ENCODE measurements at regions not wholly inside any gene's neighbourhood (a gene's known extent, or its start where the extent isn't known, plus 50 kb on each side); places are given as distances from the start of the nearest gene placed in this dataset.
A peak's percentile ranks its signal among the peaks of the same experiment; 100 is the strongest.
"Not testable (repeated sequence)": the region's sequence is repeated elsewhere in the genome, so short reads cannot be mapped to it uniquely, and the experiment has no call there.

DNA sequence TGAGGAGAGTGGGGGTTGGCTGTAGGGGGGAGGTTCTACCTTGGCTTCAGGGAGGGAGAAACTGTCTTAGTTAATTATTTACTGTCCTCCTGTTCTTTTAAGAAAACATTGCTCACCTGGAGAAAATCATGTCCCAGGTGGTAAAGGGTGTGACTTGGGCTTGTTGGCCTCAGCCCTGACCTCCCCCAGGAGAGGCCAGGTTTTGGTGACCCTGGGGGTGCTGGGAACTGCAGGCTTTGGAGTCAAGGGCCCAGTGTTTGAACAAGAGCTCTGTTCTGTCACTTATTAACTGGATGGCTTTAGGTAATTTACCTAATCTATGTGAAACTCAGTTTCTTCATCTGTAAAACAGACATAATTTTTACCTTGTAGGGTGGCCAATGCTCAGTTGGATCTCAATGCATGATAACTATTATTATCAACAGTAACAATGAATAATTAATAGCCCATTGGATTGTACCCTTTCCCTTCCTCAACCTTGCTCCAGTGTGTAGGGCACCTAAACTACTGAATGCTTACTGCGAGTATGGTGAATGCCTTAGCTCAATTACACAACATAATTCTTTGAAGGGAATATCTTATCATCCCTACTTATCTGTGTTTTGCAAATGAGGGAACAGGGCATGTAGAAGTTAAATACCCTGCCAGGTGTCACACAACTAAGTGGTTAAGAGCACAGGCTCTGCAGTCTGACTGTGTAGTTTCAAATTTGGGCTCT is 959.4 kb upstream of the DEFB115 start:
- DNase-seq = not testable (repeated sequence)

DNA sequence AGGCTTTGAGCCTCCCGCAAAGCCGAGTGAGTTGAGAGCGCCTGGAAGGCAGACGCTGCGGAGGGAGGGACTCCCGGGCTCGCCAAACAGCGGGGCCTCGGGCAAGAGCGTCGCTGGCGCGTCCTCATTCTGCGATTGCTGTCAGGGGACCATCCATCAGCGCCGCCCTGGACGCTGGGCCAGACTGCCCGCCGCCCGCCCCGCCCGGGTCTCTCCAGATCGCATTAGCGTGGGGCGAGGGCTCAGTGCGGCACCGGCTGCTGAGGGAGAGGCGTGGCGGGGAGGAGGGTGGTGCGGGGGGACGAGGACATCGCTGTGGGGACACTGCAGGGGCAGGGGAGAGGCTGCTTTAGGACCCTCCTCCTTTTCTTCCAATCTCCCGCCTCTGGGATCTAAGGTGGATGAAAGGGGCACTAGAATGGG is 957.2 kb upstream of the DEFB115 start:
- not testable (repeated sequence) for DNase-seq

DNA sequence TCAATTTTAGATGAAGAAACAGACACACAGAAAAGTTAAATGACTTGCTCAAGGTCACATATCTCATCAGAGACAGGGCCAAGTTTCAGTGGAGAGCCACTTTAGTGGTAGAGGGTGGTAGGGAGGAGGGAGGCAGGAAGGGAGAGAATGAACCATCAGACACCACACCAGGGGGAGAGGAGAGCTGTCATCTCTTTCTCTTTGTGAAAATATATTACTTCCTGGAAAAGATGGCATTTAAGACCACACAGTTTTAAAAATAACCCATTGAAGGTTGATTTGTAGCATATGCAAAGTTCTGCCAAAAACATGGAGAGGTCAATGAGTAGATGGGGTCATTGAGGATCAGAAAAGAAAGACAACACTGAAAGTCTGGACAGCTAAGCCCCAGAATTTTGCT is 954.7 kb upstream of the DEFB115 start:
- DNase-seq = not testable (repeated sequence)

DNA sequence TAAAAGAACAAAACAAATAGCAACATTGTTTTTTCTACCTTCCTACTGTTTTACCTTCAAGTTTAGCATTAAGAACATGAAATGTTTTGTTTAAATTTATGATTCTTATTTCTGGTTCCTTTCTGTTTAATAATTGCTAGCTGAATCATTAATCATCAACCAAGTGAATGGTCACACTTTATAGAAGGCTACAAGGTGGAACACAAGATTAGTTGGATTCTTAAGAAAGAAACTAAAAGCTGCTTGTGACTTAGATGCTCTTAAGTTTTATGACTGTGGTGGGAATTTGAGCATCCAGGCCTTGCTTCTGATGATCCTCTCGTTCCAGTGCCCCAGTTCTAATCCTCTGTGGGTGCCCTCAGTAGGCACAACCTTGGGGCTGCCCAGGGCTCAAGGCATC is 947.5 kb upstream of the DEFB115 start:
- DNase-seq = not testable (repeated sequence)

DNA sequence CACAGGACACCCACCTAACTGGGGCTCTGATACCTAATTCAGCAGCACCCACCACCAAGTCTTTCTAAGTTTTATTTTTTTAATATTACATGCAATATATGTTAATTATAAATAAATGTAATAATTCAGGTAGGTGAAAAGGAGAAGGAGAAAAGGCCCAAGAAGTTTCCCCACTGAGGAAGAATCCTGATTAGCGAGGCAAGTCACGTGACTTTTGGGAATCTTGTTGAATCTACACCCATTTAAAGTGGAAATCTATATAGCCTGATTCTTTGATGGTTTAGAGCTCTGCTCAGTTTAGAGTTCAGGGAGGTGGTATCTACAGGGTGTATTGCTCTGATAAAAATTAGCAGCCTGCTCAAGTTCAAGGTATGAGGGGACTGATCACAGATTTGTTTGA is 947.1 kb upstream of the DEFB115 start:
- not testable (repeated sequence) for DNase-seq

DNA sequence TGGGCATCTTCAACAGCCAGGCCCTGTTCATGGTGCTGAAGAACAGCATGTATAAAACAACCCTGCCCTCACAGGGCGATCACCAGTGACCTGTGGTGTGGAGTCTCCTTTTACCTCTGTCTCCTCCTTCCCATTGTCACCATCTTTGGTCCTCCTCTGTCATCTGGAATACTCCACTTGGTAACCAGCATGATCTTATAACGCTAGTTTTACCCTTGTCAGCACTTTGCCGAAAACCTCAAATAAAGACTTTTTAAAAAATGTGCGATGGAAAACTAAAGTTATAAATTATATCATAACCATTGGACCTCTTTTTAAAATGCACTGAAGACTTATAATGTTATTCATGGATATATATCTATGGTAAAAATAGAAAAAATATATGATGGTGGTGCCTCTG is 945.2 kb upstream of the DEFB115 start:
- not testable (repeated sequence) for DNase-seq

DNA sequence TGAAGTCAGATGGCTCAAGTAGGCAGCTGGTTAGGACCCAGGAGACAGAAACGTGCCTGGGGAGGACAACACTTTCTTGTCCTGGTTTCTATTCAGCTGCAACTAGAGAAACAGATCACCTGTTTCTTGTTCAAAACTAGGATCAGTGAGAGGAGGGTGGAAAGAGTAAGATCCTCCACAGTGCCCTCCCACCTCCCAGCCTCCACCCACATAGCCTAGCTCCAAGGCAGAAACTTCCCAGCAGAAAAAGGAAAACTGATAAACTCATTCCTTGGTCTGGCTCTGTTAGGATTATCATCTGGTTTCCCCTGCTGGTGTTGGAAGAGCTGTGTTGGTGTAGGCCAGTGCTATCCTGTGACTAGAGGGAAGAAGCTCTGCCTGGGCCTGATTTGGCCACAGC is 943.8 kb upstream of the DEFB115 start:
- DNase-seq = not testable (repeated sequence)

DNA sequence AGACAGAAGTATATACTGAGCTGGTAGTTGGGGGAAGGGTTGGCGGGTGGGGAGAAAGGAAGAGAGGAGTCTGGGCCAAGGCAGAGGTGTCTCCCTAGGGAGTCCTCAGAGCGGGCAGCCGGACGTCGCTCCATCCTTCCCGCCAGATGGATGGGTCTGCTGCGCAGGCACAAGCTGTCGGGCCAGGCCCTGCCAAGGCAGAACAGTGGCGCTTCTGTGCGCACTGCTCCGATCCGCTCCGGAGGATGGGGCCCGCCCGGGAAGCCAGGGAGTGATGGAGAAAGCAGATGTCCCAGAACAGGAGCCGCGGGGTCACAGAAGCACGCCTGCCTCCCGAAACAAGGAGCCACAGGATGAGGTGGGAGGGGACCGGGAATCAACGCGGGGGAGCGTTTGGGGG is 941.4 kb upstream of the DEFB115 start:
- not testable (repeated sequence) for DNase-seq

DNA sequence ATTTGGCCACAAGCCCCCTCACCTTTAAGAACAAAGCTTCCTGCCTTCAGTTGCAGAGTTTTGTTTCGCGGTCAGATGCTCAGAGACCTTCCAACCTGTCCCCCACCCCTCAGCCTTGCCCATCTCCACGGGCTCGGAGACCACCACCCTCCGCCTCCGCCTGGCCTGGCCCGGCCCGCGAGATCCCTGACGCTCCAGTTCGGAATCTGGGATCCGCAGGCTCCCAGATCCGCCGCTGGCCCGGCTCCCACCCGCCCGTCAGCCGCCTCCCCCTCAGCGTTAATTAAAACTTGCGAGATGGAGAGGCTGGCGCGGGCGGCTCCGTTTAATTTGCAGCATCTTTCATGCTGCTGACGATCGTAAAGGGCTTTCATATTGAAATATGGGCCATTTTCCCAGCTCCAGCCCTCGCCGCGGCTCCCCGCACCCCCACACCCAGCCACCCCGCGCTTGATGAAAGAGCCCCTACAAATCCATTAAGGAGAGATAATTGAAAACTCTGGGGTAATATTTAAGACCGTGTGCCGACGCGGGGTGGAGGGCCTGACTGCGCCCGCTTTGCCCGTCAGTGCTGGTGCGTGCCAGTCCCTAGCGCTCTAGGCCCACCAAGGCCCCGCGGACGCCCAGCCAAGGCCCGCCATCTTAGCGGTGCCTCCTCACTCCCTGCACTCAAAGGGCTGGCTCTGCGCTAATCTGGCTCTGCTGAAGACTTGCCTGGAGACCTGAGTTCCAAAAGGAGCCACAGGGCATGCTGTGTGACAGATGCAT is 940.7 kb upstream of the DEFB115 start:
- not testable (repeated sequence) for DNase-seq

DNA sequence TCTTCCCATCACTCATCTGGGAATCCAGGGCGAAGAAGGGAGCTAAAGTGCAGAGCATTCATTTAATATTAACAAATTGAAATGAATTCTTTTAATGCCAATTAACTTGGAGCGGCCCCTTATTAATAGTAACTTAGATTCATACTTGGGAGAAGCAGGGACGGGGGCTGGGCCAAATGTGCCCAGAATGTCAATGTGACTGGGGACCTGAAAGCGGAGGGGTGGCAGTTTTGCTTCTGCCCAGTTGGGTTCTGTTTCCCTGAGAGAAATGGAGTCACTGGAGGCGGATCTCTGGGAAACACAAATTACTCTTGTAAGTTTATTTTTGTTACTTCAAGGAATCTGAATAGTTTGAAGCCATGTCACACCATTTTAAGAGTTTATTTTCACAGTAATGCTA is 923.7 kb upstream of the DEFB115 start:
- not testable (repeated sequence) for DNase-seq

DNA sequence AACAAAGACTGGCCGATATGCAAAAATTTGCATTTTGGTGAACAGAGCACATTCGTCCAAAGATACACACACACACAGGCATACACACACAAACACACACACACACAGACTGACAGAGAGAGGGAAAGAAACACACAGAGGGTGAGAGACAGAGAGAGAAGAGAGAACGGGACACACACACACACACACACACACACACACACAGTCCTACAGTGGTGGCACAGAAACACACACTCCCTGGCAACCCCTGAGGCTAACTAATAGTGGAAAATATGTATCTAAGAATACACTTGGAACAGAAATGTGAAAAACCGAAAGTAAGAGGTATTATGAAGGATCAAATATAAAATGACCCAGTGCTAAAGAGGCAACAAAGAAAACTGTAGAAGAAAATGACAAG is 919.9 kb upstream of the DEFB115 start:
- DNase-seq = not testable (repeated sequence)

DNA sequence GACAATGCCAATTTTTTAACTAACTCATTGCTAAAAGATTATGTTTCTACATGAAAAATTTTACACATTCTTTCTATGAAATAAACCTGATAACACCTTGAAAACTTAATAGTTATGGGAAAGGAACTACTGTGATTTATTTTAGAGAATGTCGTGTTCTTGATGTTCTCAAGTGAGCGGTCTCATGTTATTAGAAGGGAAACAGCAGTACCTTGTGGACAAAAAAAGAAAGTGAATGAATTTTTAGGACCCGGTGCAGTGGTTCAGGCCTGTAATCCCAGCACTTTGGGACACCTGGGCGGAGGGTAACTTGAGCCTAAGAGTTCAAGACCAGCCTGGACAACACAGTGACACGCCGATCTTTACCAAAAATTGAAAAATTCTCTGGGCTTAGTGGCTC is 908.5 kb upstream of the DEFB115 start:
- not testable (repeated sequence) for DNase-seq

DNA sequence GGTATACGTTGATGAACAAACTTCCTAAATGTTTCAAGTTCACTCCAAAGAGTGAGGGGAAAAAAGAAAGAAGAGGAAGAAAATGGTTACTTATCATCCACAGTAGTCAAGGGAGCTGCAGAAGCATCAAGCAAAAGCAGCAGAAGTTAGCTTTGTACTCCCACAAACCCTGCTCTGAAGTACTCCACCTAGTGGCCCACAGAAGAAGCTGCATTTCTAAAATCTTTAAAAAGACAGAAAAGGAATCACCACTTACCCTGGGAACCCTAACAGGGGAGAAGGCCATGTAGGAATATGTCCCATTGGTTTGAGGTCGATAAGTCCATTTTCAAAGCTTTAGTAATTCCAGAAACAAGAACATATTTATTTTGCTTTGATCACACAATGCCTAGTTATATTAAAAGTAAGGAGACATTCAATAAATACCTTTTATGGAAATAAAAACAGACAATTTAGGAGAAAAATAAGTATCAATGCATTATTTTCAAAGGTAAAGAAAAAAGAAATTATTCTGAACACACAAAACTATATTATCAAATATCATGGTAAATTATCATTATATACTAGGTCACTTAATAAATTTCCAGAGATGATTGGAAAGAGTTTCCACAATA is 900.5 kb upstream of the DEFB115 start:
- DNase-seq = not testable (repeated sequence)

DNA sequence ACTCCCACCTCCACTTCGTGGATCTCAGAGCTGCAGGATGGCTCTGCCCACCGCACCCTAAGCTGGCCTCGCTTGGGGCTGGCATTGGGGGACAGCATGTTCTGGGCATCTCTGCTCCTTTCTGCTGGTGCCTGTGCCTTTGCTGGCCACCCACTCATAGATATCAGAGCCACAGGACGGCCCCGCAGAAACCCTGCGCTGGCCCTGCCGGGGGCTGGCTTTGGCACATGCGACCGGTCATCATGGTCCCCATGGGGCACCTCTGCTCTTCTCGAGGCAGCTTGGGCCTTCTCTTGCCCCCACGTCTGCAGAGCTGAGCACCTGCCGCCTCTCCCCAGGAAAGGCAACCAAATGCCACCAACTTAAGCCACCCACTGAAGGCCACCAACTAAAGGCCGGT is 895.7 kb upstream of the DEFB115 start:
- DNase-seq = not testable (repeated sequence)

DNA sequence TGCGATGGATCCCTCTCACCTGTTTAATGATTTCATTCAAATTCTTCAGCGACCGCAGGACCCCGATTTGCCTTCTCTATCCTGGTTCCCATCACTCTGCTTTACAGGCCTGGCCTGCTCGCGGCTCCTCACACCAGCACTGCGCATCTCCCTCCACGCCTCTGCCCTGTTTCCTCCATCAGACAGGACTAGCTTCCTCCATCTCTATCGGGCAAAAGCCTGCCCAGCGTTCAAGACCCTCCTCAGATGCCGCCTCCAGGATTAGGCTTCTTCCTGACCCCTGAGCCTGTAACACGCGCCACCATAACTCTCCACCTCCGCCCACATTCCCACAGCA is 881.1 kb upstream of the DEFB115 start:
- not testable (repeated sequence) for DNase-seq

DNA sequence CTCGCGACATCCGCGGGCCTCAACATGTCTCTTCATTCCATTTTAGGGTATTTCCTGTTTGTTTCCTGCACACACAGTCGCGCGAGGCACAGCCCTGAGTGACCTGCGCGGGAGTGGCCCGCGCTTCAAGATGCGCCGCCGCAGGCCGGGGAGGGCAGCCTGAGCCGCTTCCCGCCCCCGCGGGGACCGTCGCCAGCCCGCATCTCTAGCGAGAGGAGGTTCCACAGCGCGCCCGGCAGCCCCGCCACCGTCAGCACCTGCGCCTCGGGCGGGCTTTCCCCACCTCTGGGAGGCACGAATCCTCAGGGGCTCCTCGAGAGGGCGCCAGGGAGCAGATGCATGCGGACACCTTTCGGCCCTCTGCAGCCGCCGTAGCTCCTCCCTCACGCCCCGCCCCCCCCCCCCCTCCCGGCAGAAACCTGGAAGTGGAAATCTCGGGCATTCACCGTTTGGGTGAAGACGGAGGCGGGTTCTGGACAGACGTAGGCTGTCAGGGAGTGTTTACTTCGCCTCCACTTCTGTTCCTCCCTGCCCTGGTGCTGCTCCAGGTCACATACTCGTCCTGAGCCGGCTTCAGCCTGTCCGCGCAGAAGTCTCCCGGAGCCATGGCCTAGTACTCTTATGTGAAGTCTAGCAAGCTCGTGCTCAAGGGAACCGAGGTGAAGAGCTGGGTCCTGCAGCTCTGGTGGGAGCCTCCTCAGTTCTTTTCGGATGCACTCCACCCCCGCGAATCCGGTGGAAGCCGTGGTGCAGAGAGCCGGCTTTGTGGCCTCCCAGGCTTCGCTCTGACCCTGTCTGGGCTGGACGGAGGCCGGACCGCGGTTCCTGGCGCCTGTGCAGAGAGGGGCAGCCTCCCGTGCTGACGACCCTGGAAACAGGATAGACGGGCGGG is 880.5 kb upstream of the DEFB115 start:
- DNase-seq = peak; percentile 82 to 89 (median 89)

DNA sequence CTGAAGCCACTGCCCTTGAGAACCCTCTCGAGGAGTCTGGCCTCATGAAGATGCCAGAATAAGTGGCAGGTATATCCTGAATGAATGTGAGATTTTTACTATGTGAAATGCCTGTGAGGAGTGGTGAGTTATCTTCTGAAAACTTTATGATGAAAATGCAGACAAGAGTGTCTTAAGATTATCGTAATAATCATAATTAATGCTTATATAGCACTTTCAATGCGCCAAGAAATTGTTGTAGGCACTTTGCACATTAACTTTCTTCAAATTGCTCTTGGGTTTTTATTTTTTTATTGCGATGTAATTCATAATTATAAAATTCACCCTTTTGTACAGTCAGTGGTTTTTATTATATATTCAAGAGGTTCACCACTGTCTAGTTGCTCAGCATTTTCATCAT is 879.1 kb upstream of the DEFB115 start:
- not testable (repeated sequence) for DNase-seq

DNA sequence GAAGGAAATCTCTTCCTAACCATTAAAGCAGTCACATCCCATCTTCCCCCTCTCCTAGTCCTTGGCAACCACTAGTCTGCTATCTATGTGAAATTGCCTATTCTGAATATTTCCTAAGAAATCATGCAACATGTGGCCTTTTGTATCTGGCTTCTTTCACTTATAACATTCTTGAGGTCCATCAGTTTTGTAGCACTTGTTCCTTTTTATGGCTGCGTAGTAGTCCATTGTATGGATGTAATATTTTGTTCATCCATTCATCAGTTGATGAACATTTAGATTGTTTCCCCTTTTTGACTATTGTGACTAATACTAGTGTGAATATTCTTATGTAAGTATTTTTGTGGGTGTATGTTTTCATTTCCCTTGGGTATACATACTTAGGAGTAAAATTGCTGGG is 878.7 kb upstream of the DEFB115 start:
- not testable (repeated sequence) for DNase-seq

DNA sequence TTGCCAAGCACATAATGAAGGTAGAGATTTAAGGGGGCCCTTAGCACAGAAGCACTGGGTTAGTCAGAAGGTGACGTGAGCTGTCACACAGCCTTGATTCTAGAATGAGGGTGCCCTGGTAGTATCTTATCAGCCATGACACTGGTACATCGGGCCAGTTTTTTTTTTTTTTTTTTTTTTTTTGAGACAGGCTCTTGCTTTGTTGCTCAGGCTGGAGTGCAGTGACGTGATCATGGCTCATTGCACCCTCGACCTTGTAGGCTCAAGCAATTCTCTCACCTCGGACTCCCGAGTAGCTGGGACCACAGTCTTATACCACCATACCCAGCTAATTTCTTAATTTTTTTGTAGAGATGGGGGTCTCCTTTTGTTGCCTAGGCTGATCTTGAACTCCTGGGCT is 872.6 kb upstream of the DEFB115 start:
- not testable (repeated sequence) for DNase-seq

DNA sequence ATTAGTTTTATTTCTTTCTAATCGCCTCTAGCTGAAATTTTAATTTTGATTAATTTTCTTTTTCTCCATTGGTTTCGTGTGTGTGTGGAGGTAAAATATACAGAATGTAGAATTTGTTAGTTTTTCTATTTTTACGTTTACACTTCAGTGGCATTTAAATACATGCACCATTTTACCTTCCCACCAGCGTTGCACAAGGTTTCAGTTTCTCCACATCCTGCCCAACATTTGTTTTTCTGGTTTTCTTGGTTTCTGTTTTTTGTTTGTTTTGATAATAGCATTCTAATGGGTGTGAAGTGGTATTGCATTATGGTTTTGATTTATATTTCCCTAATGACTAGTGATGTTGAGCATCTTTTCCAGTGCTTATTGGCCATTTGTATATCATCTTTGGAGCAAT is 871.4 kb upstream of the DEFB115 start:
- peak in 1 of 5 donors; percentile 15 for DNase-seq

DNA sequence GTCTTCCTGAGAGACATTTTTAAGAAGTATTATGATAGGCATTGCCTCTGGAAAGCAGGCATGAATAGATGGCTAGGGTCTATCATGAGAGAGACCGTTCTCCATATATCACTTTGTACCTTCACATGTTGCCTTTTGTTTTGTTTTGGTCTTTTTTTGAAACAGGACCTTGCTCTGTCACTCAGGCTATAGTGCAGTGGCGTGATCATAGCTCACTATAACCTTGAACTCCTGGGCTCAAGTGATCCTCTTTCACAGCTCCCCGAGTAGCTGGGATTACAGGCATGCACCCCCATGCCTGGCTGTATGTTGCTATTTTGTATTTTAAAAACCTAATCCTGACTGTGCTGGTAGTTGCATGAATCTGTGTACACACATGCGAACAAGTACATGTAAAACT is 869.6 kb upstream of the DEFB115 start:
- DNase-seq = not testable (repeated sequence)

DNA sequence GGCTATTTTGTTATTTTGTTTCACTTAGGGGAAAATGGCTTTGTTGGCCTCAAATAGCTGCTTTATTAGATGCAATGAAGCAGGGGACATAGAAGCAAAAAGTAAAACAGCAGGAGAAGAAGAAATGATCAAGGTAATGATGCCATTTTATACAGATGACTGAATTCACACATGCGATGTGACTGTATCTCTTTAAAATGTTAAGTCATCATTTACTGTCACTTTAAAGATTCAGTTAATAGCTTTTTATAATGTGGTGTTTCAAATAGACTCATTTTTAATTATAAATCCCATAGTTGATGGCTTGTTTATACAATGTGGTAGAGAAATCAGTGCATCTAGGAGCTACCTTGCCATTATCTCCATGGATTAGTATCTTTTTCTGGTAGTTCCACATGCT is 863.9 kb upstream of the DEFB115 start:
- not testable (repeated sequence) for DNase-seq

DNA sequence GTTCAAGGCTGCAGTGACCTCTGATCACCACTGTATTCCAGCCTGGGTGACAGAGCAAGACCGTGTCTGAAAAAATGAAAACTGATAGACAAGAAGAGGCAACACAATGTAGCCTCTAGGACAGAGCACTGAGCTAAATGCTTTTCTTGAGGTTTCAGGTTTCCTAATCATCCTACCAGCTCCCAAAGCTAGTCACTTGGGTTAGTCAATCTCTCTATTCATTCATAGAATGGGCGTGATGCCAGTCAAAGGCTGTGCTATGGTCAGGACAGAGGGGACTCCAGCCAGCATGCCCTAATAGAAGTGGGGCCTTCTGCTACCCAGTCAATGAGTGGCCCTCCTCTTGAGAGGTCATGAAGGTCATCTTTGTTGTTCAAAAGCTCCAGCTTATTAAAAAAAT is 860.4 kb upstream of the DEFB115 start:
- DNase-seq = not testable (repeated sequence)
